CD1c-positive myeloid dendritic cell (primary cell): ENCODE measurements at regions not wholly inside any gene's neighbourhood (a gene's known extent, or its start where the extent isn't known, plus 50 kb on each side); places are given as distances from the start of the nearest gene placed in this dataset.

Experiments used
- DNase-seq: peaks from one replicate; pipeline ENCODE4 v3.0.0-alpha.2; 2016; ENCODE audit errors: extremely low spot score

DNA sequence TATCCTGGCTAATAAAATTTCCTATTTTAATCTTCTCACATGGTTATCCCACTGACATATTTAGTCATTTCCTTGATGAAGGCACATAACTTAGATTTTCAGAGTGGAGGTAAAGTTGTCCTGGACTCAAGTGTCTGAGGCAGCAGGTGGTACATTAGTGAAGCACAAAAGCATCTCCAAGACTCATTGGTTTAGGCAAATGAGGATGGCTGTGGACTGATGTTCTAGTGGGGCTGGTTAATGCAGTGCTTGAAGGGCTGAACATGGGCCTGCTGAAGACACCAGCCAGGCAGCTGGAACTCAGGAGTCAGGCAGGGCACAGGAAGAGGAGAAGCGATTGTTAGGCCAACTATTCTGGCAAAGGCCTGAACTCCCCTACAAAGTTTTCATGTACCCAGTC is 76.3 kb upstream of the SESN3 start:
- no peak for DNase-seq

GRCh38 chr11:95306801-95307200 is 75.8 kb upstream of the SESN3 start:
- DNase-seq, result peak; percentile 51

DNA sequence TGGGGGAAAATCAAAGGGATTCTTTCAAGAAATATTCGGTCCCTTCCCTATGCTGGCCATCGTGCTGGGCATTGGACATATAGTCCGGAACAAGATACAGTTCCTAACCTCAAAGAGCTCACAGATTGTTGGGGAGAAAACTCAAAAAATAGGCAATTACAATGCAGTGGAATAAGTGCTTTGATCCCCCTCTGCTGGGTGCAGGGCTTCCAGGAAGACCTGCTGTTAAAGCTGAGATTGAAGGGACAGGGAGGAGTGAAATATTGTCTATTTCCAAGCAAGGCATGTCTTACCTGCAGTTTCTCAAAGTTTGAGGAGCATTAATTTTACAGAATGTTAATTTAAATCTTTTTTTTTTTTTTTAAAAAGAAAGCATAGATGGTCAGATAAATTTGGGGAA is 75.1 kb upstream of the SESN3 start:
- DNase-seq, result no peak

DNA sequence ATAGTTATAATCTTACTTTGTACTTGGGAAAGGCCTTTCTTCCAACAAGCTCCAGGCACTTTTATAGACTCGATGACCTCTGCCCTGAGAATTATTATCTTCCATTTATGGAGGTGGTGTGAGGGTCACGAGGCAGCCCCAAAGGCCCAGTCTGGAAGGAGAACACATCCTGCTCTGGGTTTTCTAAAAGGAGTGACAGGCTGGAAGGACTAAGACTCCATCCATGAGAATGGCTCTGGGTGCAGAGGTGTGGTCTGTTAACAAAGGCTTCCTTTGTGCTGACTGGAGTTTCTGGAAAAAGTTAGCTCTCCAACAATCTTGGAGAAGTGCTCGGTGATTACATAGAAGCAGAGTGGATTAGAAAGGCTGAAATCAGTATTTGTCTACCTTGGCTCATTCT is 74.7 kb upstream of the SESN3 start:
- no peak for DNase-seq

- no peak for DNase-seq
Observed at GRCh38 chr11:95304777-95305176, 73.8 kb upstream of the SESN3 start.

- DNase-seq, result no peak
Observed at GRCh38 chr11:95302211-95302610, 71.2 kb upstream of the SESN3 start.

DNA sequence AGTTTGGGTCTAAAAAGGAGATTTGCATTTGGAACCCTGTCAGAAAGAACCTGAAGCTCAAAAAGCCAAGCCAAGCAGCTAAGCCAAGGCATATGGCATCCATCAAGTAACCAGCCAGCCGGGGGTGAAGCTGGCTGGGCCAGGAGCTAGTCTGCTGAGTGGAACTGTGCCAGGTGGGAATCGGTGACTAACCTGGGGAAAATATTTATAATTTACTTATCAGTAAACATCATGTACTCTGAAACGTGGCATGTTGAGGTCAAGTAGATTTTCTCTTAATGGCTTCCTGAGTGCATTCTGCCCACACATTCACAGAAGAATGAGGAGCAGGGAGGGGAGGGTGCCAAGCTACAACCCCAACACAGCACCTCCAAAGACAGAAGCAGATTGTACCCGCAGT is 70.5 kb upstream of the SESN3 start:
- no peak for DNase-seq

DNA sequence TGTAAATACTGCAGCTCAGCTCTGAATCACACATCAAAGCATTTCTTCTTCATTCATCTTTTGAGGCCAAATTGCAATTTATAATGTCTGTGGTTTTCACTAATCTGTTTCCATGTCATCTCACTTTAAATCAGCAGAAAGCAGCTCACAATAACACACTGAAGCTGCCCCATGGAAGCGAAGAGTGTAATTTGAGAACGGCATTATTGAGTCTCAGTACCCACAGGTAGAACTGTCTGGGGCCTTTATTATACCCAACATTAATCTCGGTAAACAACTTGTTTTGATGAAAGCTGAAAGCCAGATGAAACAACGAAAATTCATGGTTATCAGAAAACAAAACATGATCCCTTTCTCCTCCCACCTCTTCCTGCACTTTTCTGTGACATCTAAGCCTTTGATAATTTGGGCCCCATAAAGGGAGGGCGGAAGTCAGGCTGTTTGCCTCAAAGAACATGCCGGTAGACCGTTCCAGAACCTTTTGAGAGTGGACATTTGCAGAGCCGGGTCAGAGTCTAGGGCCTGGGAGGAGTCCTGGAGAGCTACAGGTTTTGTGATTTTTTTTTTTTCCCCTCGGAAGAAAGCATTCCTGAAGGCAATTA is 68.2 kb upstream of the SESN3 start:
- no peak for DNase-seq

GRCh38 chr11:95297680-95298452 is 66.9 kb upstream of the SESN3 start:
- no peak for DNase-seq

GRCh38 chr11:95296621-95297025 is 65.6 kb upstream of the SESN3 start:
- peak; percentile 62 for DNase-seq

DNA sequence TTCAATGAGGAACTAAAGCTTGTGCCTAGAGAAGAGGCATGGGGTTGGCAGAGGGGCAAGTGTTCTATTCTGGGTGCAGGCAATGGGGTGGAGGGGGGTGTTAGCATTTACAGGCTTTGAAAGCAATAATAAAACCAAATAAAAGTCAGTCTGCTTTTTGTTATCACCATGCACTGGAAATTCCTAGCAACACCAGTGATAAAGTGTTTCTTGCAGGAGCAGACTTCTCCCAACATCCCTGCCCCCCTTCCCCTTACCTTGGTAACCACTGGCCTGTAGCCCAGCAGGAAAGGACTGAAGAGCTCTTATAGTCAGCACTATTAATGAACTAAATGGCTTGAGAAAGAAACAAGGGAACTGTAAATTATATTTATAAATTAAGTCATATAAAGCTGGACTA is 65.2 kb upstream of the SESN3 start:
- no peak for DNase-seq

GRCh38 chr11:95295382-95296149 is 64.6 kb upstream of the SESN3 start:
- DNase-seq, result no peak

GRCh38 chr11:95294701-95295100 is 63.7 kb upstream of the SESN3 start:
- DNase-seq, result no peak

DNA sequence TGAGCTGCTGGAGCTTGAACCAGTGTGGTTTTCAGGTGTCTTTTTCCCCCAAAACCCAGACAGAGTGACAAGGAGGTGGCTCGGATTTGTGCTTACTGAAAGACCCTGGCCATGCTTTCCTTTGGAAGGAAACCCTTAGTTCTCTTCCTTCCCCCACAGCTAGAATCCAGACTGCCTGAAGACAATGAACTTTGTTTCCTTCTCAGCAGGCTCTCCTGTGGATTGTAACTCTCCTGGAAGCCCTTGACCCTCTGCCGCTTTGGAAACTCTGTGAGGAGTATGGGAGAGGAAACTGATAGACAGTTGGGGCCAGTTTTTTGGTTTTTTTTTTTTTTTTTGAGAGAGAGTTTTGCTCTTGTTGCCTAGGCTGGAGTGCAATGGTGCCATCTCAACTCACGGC is 62.1 kb upstream of the SESN3 start:
- no peak for DNase-seq

GRCh38 chr11:95291946-95292345 is 60.9 kb upstream of the SESN3 start:
- no peak for DNase-seq

- DNase-seq, result no peak
Observed at GRCh38 chr11:95289378-95290101, 58.5 kb upstream of the SESN3 start.

GRCh38 chr11:95284057-95285052 is 53.4 kb upstream of the SESN3 start:
- no peak for DNase-seq

DNA sequence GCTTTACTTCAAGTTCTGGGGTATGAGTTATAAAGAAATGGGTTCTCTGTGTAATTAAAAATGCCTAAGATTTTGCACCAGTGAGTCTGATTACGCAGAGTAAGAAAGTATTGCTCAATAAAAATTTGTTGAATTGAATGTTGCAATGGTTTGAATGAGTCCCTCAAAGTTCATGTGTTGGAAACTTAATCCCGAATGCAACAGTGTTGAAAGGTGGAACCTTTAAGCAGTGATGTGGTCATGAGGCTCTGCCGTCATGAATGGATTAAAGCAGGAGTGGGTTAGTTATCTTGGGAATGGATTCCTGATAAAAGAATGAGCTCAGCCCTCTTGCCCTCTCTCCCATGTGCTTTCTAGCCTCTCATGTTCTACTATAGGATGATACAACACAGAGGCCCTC is 52.6 kb upstream of the SESN3 start:
- DNase-seq, result no peak

DNA sequence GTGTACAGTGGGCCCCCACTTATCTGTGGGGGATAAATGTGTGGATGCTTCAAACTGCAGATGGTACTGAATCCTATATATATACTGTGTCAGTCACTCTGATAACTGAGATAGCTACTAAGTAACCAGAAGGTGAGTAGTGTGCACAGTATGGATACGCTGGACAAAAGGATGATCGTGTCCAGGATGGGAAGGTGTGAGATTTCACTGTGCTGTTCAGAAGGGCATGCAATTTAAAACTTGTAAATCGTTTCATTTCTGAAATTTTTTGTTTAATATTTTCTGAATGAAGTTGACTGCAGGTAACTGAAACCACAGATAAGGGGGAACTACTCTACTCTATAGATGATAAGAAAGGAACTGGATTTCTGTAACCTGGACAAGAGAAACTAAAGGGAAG is 52.1 kb upstream of the SESN3 start:
- DNase-seq, result no peak

DNA sequence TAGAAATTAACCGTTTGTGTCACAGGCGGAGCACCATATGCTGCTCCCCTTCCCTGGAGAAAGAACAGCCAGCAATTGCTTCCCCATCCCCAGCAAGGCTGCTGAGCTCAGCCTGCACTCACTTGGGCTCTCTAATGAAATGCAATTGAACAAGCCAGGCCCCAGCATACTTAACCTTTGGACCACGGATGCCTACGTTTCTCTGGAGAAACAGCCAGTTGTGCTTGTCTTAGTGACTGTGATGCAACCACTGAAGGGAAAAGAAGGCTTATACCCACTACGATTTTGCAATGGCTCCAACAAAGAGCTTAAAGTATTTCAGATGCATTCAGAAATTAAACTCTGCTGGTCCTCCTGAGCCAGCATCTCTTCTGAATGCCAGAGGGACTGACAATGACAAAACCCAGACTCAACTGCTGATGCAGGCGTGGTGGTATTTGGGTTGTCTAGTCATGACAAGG is 51.3 kb upstream of the SESN3 start:
- DNase-seq, result no peak
